ENCODE measurements at regions not wholly inside any gene's neighbourhood (a gene's known extent, or its start where the extent isn't known, plus 50 kb on each side); places are given as distances from the start of the nearest gene placed in this dataset.
A peak's percentile ranks its signal among the peaks of the same experiment; 100 is the strongest.

DNA sequence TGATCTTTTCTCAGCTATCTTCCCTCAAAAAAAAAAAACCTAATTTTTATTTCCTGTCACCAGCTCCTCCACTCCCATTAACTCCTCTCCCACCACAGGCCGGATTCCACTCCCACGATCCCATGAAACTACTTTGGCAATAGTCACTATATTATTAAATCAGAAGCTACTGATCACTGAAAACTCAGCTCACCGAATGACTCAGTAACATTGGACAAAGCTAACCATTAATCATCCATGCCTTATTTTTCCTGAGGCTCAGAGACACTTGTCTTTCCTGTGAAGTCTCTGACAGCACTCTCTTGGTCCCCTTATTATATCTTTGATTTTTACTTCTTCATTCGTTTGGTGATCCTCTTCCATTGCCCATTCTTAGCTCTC, 260.2 kb downstream of the CGGBP1 start:
- TF ChIP-seq, protein P1, sequence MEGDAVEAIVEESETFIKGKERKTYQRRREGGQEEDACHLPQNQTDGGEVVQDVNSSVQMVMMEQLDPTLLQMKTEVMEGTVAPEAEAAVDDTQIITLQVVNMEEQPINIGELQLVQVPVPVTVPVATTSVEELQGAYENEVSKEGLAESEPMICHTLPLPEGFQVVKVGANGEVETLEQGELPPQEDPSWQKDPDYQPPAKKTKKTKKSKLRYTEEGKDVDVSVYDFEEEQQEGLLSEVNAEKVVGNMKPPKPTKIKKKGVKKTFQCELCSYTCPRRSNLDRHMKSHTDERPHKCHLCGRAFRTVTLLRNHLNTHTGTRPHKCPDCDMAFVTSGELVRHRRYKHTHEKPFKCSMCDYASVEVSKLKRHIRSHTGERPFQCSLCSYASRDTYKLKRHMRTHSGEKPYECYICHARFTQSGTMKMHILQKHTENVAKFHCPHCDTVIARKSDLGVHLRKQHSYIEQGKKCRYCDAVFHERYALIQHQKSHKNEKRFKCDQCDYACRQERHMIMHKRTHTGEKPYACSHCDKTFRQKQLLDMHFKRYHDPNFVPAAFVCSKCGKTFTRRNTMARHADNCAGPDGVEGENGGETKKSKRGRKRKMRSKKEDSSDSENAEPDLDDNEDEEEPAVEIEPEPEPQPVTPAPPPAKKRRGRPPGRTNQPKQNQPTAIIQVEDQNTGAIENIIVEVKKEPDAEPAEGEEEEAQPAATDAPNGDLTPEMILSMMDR (conservative IDR thresholded peaks at IDR 0.05; ENCODE audit: low read length), result no peak

DNA sequence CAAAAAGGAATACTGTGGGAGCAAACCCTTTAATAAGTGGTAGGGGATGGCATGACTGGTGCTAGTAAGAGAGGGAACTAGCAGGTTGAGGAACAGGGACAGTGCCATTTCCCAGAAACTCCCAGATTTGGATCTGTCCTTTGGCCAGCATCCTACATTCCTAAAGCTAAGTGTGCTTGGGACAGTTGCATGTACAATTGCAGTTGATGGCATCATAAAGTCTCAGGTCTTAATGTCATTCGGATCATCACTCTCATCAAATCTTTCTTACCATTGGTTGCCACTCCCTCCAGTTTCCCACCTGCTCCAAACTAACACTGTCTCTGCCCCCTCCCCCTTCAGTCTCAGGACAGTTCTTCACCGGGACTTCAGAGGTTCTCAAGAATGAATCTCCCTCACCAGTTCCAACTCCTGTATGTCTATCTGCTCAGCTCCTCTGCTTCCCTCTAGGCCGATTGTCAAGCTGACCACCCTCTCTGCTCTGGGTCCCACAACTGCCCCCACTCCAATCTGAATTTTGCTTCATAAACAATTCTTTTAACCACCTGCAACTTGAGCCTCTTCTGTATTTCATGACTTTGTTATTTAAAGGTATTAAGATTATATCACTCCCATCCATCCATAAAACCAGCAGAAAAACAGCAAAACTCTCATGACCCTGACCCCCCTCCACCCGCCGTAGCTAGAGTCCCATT, 260.8 kb downstream of the CGGBP1 start:
- no peak overlapping the region for H3K4me3 ChIP-seq (ENCODE audit: low read length)
- DNase-seq (ENCODE audit: low read depth), result peak; percentile 3
- TF ChIP-seq, protein P1 (conservative IDR thresholded peaks at IDR 0.05; ENCODE audit: low read length), result no peak

More for the DNA sequence above, 260.2 kb downstream of the CGGBP1 start:
- no peak for DNase-seq (ENCODE audit: low read depth)
- no peak overlapping the region for H3K4me3 ChIP-seq (ENCODE audit: low read length)

DNA sequence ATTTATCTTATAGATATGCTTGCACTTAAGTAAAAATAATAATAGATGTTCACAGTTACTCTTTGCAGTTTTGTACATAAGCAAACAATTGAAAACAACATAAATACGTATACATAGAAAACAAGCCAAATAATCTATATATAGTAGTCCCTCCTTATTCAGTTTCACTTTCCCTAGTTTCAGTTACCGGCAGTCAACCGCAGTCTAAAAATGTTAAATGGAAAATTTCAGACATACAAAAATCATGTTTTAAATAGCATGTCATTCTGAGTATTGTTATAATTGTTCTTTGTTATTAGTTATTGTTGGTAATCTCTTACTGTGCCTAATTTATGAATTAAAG, 262.0 kb downstream of the CGGBP1 start:
- DNase-seq (ENCODE audit: low read depth), result no peak
- TF ChIP-seq, protein P1 (conservative IDR thresholded peaks at IDR 0.05; ENCODE audit: low read length), result no peak
- no peak overlapping the region for H3K4me3 ChIP-seq (ENCODE audit: low read length)

DNA sequence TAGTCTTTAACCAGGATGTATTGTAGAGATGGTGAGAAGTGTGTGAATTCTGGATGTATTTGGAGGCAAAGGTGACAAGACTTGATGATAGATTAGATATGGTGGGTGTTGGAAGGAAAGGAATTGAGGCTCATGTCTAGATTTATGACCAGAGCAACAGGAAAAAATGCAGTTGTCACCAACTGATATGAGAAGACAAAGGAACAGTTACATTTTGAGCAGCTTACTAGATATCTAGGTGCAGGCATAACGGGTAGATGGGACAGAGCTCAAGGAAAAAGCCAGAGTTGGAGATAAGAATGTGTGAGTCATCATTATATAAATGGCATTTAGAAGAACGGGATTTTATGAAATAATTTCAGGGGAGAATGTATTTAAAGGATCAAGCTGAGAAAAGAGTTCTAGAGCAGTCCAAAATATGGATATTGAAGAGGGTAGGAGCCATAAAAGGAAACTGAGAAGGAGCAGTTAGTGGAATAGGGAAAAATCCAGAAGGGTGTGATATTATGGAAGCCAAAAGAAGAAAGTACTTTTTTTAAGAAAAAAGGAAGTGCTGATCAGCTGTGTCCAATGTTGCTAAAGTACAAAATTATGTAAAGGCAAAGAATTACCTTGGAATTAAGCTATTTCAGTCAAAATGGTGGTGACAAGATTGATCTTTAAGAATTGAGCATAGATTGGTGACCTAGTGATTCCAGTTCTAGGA, 262.5 kb downstream of the CGGBP1 start:
- TF ChIP-seq, protein P1 (conservative IDR thresholded peaks at IDR 0.05; ENCODE audit: low read length), result no peak
- no peak overlapping the region for H3K4me3 ChIP-seq (ENCODE audit: low read length)
- DNase-seq (ENCODE audit: low read depth), result no peak

DNA sequence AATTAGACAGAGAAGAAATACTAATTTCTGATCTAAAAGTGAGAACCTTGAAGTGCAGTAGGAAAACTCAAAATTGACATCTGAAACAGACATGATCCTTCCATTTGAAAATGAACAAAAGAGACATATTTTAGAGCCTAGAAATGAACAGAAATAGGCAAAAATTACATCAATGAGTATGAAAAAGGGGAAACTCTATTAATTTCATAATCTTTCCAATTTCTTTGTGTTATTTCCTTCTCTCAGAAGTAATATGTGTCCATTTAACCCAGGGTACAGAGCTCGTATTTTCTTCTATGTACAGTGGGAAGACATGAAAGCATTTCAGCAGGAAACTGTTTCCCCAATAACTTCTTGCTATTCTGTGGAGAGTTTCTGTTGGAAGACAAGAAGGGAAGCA, 263.1 kb downstream of the CGGBP1 start:
- TF ChIP-seq, protein P1 (conservative IDR thresholded peaks at IDR 0.05; ENCODE audit: low read length), result no peak
- no peak for DNase-seq (ENCODE audit: low read depth)
- H3K4me3 ChIP-seq (ENCODE audit: low read length), result no peak overlapping the region

DNA sequence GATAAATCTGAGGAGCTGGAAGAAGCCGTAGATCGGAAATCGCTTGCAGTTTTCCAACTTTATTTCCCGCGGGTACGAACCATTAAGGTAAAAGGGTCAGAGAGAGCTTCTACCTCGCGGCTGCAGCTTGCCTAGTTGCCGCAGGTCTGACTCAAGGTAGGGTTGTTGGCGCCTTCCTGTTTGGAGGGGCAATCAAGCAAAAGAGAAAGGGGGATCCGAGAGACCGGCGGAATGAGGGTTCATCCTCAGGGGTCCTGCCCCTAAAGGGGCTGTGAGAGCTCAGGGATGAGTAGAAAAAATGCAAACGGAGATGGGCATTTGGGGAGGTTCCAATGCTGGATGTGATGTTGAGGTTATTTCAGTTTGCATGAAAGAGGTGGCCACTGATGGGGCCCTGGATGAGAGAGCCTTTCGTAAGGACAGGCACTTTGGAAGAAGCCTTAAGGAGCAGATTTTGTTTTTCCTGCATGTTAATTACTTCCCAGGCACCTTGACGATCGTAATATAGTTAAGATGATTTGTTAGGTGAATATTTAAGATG, 265.4 kb downstream of the CGGBP1 start:
- peak overlapping the region; percentile 28; the same call in 1 of the 2 replicates for H3K4me3 ChIP-seq (ENCODE audit: low read length)

More for the DNA sequence above, 265.4 kb downstream of the CGGBP1 start:
- TF ChIP-seq, protein P1 (conservative IDR thresholded peaks at IDR 0.05; ENCODE audit: low read length), result no peak
- DNase-seq (ENCODE audit: low read depth), result no peak
